K562 (cell line): ENCODE measurements at regions not wholly inside any gene's neighbourhood (a gene's known extent, or its start where the extent isn't known, plus 50 kb on each side); places are given as distances from the start of the nearest gene placed in this dataset.

ENCODE experiments used
- ATAC-seq: fragments of 200-7000 bp; cut with Tn5 transposase; 3 replicates; pipeline ENCODE4 v1.9.1; 2020; ENCODE audit warnings: moderate library complexity
- BruUV-seq: library from RNA; stranded (reverse); fragments of 400-500 nt; replicated peaks from 2 replicates; lab custom pipeline; 2021; lab: Mats Ljungman, UMichigan
- CTCF ChIA-PET: fragments of 300-600 bp; formaldehyde crosslinking; extraction: SDS; loops from one replicate; lab custom pipeline; 2021; ENCODE audit warnings: low intra/inter-chr PET ratio; lab: Yijun Ruan, JAX
- POLR2A ChIA-PET: fragments of 300-600, 350-650 bp; sonication (Branson Sonifier 250); formaldehyde crosslinking; extraction: SDS; loops from one replicate; lab custom pipeline; 2021; ENCODE audit warnings: antibody characterized with exemption, inconsistent platforms; lab: Yijun Ruan, JAX
- DNase-seq, 4 experiments: peaks; one replicate each; pipeline versions ENCODE4 v3.0.0 to v3.0.0-alpha.2; 2011 to 2018; ENCODE audit warnings: low spot score in 3 of 4, mixed read lengths in 3 of 4; ENCODE audit errors: extremely low read depth in 1 of 4
- FAIRE-seq: peaks from 2 replicates; lab custom pipeline; 2011; peaks lifted over from hg19 to GRCh38; lab: Jason Lieb, UNC
- H2AFZ ChIP-seq: 2 replicates; pipeline ENCODE4 v1.6.0; 2011; ENCODE audit warnings: low read depth, low read length, control low read depth, inconsistent platforms
- H3K27ac ChIP-seq: fragments of 200-600 bp; 3 replicates; pipeline ENCODE4 v1.8.0; 2011; ENCODE audit warnings: low read depth, mild to moderate bottlenecking, control low read depth, inconsistent platforms, low read length, moderate library complexity, mixed read lengths; ENCODE audit errors: extremely low read depth
- H3K27me3 ChIP-seq, 2 experiments: fragments of 300-600 bp in 1 of 2; 2 replicates in 1 of 2; 3 replicates in 1 of 2; pipeline versions ENCODE4 v1.6.0 to v1.8.0; 2011; ENCODE audit warnings: inconsistent platforms in 2 of 2, low read length in 2 of 2, mild to moderate bottlenecking in 1 of 2, mixed read lengths in 1 of 2, moderate library complexity in 1 of 2; ENCODE audit not compliant: control insufficient read depth in 2 of 2, insufficient read depth in 2 of 2
- H3K36me3 ChIP-seq: fragments of 300-600 bp; 3 replicates; pipeline ENCODE4 v1.8.0; 2011; ENCODE audit warnings: mild to moderate bottlenecking, low read length, inconsistent platforms; ENCODE audit not compliant: control insufficient read depth, insufficient read depth
- H3K4me1 ChIP-seq, 2 experiments: fragments of 200-600 bp in 1 of 2; replicated peaks in 1 of 2; 2 replicates in 1 of 2; 3 replicates in 1 of 2; pipeline versions ENCODE4 v1.5.1 to v1.8.0; 2011; ENCODE audit warnings: inconsistent platforms in 2 of 2, low read length in 2 of 2, mild to moderate bottlenecking in 1 of 2, mixed read lengths in 1 of 2, moderate library complexity in 1 of 2; ENCODE audit not compliant: control insufficient read depth in 2 of 2, insufficient read depth in 2 of 2
- H3K4me2 ChIP-seq: 2 replicates; pipeline ENCODE4 v1.6.1; 2011; ENCODE audit warnings: low read length, control low read depth, inconsistent platforms, mixed read lengths; ENCODE audit not compliant: insufficient read depth
- H3K4me3 ChIP-seq: fragments of 200-600 bp; sonication (generic), shearing (Covaris generic); 2 replicates; pipeline ENCODE4 v1.5.1; 2016; ENCODE audit warnings: control low read depth, inconsistent platforms
- H3K79me2 ChIP-seq: fragments of 200-600 bp; 3 replicates; pipeline ENCODE4 v1.8.0; 2011; ENCODE audit warnings: low read length, inconsistent platforms; ENCODE audit not compliant: control insufficient read depth, insufficient read depth
- H3K9ac ChIP-seq, 2 experiments: 2 replicates each; pipeline versions ENCODE4 v1.6.0 to v1.6.1; 2011; ENCODE audit warnings: low read depth in 2 of 2, low read length in 2 of 2, control low read depth in 1 of 2, inconsistent platforms in 1 of 2, mild to moderate bottlenecking in 1 of 2, mixed read lengths in 1 of 2; ENCODE audit not compliant: insufficient read depth in 1 of 2
- H3K9me1 ChIP-seq: one replicate; pipeline ENCODE4 v1.6.0; 2011; ENCODE audit warnings: inconsistent platforms, mild to moderate bottlenecking, low read length, moderate library complexity; ENCODE audit not compliant: control insufficient read depth, insufficient read depth
- H3K9me3 ChIP-seq: replicated peaks from 2 replicates; pipeline ENCODE4 v1.5.1; 2011; ENCODE audit warnings: low read depth, low read length, inconsistent platforms; ENCODE audit not compliant: control insufficient read depth, insufficient read depth
- H4K20me1 ChIP-seq: replicated peaks from 2 replicates; pipeline ENCODE4 v1.6.1; 2011; ENCODE audit warnings: low read length, inconsistent platforms, mixed read lengths; ENCODE audit not compliant: control insufficient read depth, insufficient read depth
- ARID3B ChIP-seq: fragments of 250-450 bp; sonication (Bioruptor Pico); IDR thresholded peaks from 2 replicates; pipeline ENCODE4 v1.4.0; 2020; ENCODE audit warnings: borderline replicate concordance
- CTCFL ChIP-seq: IDR thresholded peaks from 2 replicates; pipeline ENCODE4 v1.6.1; 2011; ENCODE audit warnings: borderline replicate concordance, low read depth, mild to moderate bottlenecking, moderate library complexity, low read length; ENCODE audit not compliant: insufficient read depth, poor library complexity, severe bottlenecking
- DDX20 ChIP-seq: fragments of 450-650 bp; IDR thresholded peaks from 2 replicates; pipeline ENCODE4 v1.6.1; 2016; ENCODE audit warnings: missing genetic modification characterization, low read depth, mild to moderate bottlenecking, missing compliant biosample characterization, moderate library complexity
- DIDO1 ChIP-seq: fragments of 450-650 bp; IDR thresholded peaks from 2 replicates; pipeline ENCODE4 v1.6.1; 2016; ENCODE audit warnings: low read depth, missing biosample characterization, missing genetic modification characterization
- FOXJ3 ChIP-seq: sonication (generic); formaldehyde crosslinking; IDR thresholded peaks from 2 replicates; pipeline ENCODE4 v1.4.0; 2020; ENCODE audit warnings: mild to moderate bottlenecking, missing genetic modification reagents
- NBN ChIP-seq: fragments of 450-650 bp; IDR thresholded peaks from 2 replicates; pipeline ENCODE4 v1.6.1; 2016; ENCODE audit warnings: low read depth, mild to moderate bottlenecking
- NFYB ChIP-seq: IDR thresholded peaks from 2 replicates; pipeline ENCODE4 v1.6.1; 2011; ENCODE audit warnings: mild to moderate bottlenecking, moderate library complexity; ENCODE audit not compliant: insufficient read length; ENCODE audit errors: extremely low read depth
- PATZ1 ChIP-seq: fragments of 250-450 bp; sonication (Bioruptor Pico); IDR thresholded peaks from 2 replicates; pipeline ENCODE4 v1.5.0; 2020; ENCODE audit warnings: mild to moderate bottlenecking, borderline replicate concordance
- PHTF2 ChIP-seq: fragments of 250-450 bp; sonication (Bioruptor Pico); IDR thresholded peaks from 2 replicates; pipeline ENCODE4 v1.5.0; 2021; ENCODE audit warnings: mild to moderate bottlenecking
- RAD21 ChIP-seq, 2 experiments: fragments of 250-450 bp in 1 of 2; fragments of 450-650 bp in 1 of 2; sonication (Bioruptor Pico) in 1 of 2; formaldehyde crosslinking in 1 of 2; IDR thresholded peaks in 1 of 2; conservative IDR thresholded peaks in 1 of 2; 2 replicates each; pipeline versions ENCODE4 v1.4.0 to v1.8.0; 2020 to 2022; ENCODE audit warnings: mild to moderate bottlenecking in 2 of 2, moderate library complexity in 1 of 2
- SMAD1 ChIP-seq: fragments of 150-350 bp; IDR thresholded peaks from 2 replicates; pipeline ENCODE4 v1.6.1; 2014; ENCODE audit warnings: low read length, low read depth; ENCODE audit not compliant: partially characterized antibody
- SRSF1 ChIP-seq: fragments of 200-400 bp; formaldehyde crosslinking; IDR thresholded peaks from 2 replicates; pipeline ENCODE4 v1.6.1; 2017; ENCODE audit warnings: mild to moderate bottlenecking, low read depth, low read length, moderate library complexity
- TBL1XR1 ChIP-seq, 2 experiments: IDR thresholded peaks; 2 replicates each; pipeline ENCODE4 v1.6.1; 2012; ENCODE audit warnings: improper control_type of control experiment in 2 of 2, low read length in 2 of 2, mild to moderate bottlenecking in 1 of 2
- ZNF133 ChIP-seq: fragments of 250-450 bp; sonication (Bioruptor Pico); IDR thresholded peaks from 2 replicates; pipeline ENCODE4 v1.4.0; 2020; ENCODE audit warnings: mild to moderate bottlenecking
- ZNF224 ChIP-seq: sonication (generic); formaldehyde crosslinking; IDR thresholded peaks from 2 replicates; pipeline ENCODE4 v1.8.0; 2022; ENCODE audit warnings: mild to moderate bottlenecking, missing genetic modification reagents
- in situ Hi-C: fragments of 300-500 bp; cut with MboI; formaldehyde crosslinking; loops from 4 replicates; pipeline ENCODE4 v1.15.0; 2018; ENCODE audit warnings: inconsistent platforms, mixed read lengths
- intact Hi-C: fragments of 100-400 bp; cut with micrococcal nuclease; formaldehyde crosslinking; loops from 2 replicates; pipeline ENCODE4 v1.14.2; 2022

- intact Hi-C loops (no loop called here), in situ Hi-C loops (loop anchor here (10.0 kb wide), 1 partner anchor 541 kb away; no protein-coding TSS in a partner anchor)
- Histone ChIP-seq H3K9me1 (no peaks in the 10 kb centered on the region), H3K27me3 (no peaks in the 10 kb centered on the region), H3K27ac (no peak overlapping the region), H2AFZ (no peak overlapping the region), H3K9ac (no peak overlapping the region), H3K9me3 (no peaks in the 10 kb centered on the region), H3K4me2 (no peak overlapping the region), H3K79me2 (no peaks in the 10 kb centered on the region), H3K4me3 (no peak overlapping the region), H3K36me3 (no peaks in the 10 kb centered on the region), H4K20me1 (no peaks in the 10 kb centered on the region), H3K4me1 (no peaks in the 10 kb centered on the region)
- no peak for ATAC-seq
- TF ChIP-seq DIDO1 = no peak
- no peak for TF ChIP-seq SRSF1
- no peak for TF ChIP-seq FOXJ3 (CRISPR knock-in tag)
- no peak for TF ChIP-seq ZNF224 (CRISPR knock-in tag)
- TF ChIP-seq PHTF2 (CRISPR knock-in tag) = no peak
- no peak for TF ChIP-seq SMAD1
- no peak for TF ChIP-seq TBL1XR1 (IDR thresholded peaks at IDR 0.05; ENCODE audit: low read length in 2 of 2)
- no peak for TF ChIP-seq PATZ1 (CRISPR knock-in tag)
- no peak for TF ChIP-seq RAD21 (CRISPR knock-in tag; conservative IDR thresholded peaks at IDR 0.05 in 1 of 2, IDR thresholded peaks at IDR 0.05 in 1 of 2)
- TF ChIP-seq NBN = no peak
- TF ChIP-seq DDX20 (tag) = no peak
- no peak for TF ChIP-seq ARID3B (CRISPR knock-in tag)
- no peak for TF ChIP-seq CTCFL
- no peak for TF ChIP-seq ZNF133
- TF ChIP-seq NFYB = no peak
- POLR2A ChIA-PET = no interaction called here
- CTCF ChIA-PET = no interaction called here
- DNase-seq = no peak
- no peak for FAIRE-seq
- no TSS peak for BruUV-seq
Measured at GRCh38 chr4:9685692-9686091, 95.7 kb upstream of the DRD5 start.
